K562 (cell line): ENCODE measurements at regions not wholly inside any gene's neighbourhood (a gene's known extent, or its start where the extent isn't known, plus 50 kb on each side); places are given as distances from the start of the nearest gene placed in this dataset.

Source experiments
- ATAC-seq: fragments of 200-7000 bp; cut with Tn5 transposase; 3 replicates; pipeline ENCODE4 v1.9.1; 2020; ENCODE audit warnings: moderate library complexity
- BruUV-seq: library from RNA; stranded (reverse); fragments of 400-500 nt; replicated peaks from 2 replicates; lab custom pipeline; 2021; lab: Mats Ljungman, UMichigan
- CTCF ChIA-PET: fragments of 300-600 bp; formaldehyde crosslinking; extraction: SDS; loops from one replicate; lab custom pipeline; 2021; ENCODE audit warnings: low intra/inter-chr PET ratio; lab: Yijun Ruan, JAX
- POLR2A ChIA-PET: fragments of 300-600, 350-650 bp; sonication (Branson Sonifier 250); formaldehyde crosslinking; extraction: SDS; loops from one replicate; lab custom pipeline; 2021; ENCODE audit warnings: antibody characterized with exemption, inconsistent platforms; lab: Yijun Ruan, JAX
- DNase-seq, 4 experiments: peaks; one replicate each; pipeline versions ENCODE4 v3.0.0 to v3.0.0-alpha.2; 2011 to 2018; ENCODE audit warnings: low spot score in 3 of 4, mixed read lengths in 3 of 4; ENCODE audit errors: extremely low read depth in 1 of 4
- FAIRE-seq: peaks from 2 replicates; lab custom pipeline; 2011; peaks lifted over from hg19 to GRCh38; lab: Jason Lieb, UNC
- H2AFZ ChIP-seq: 2 replicates; pipeline ENCODE4 v1.6.0; 2011; ENCODE audit warnings: low read depth, low read length, control low read depth, inconsistent platforms
- H3K27ac ChIP-seq: fragments of 200-600 bp; 3 replicates; pipeline ENCODE4 v1.8.0; 2011; ENCODE audit warnings: low read depth, mild to moderate bottlenecking, control low read depth, inconsistent platforms, low read length, moderate library complexity, mixed read lengths; ENCODE audit errors: extremely low read depth
- H3K27me3 ChIP-seq, 2 experiments: fragments of 300-600 bp in 1 of 2; 2 replicates in 1 of 2; 3 replicates in 1 of 2; pipeline versions ENCODE4 v1.6.0 to v1.8.0; 2011; ENCODE audit warnings: inconsistent platforms in 2 of 2, low read length in 2 of 2, mild to moderate bottlenecking in 1 of 2, mixed read lengths in 1 of 2, moderate library complexity in 1 of 2; ENCODE audit not compliant: control insufficient read depth in 2 of 2, insufficient read depth in 2 of 2
- H3K36me3 ChIP-seq: fragments of 300-600 bp; 3 replicates; pipeline ENCODE4 v1.8.0; 2011; ENCODE audit warnings: mild to moderate bottlenecking, low read length, inconsistent platforms; ENCODE audit not compliant: control insufficient read depth, insufficient read depth
- H3K4me1 ChIP-seq, 2 experiments: fragments of 200-600 bp in 1 of 2; replicated peaks in 1 of 2; 2 replicates in 1 of 2; 3 replicates in 1 of 2; pipeline versions ENCODE4 v1.5.1 to v1.8.0; 2011; ENCODE audit warnings: inconsistent platforms in 2 of 2, low read length in 2 of 2, mild to moderate bottlenecking in 1 of 2, mixed read lengths in 1 of 2, moderate library complexity in 1 of 2; ENCODE audit not compliant: control insufficient read depth in 2 of 2, insufficient read depth in 2 of 2
- H3K4me2 ChIP-seq: 2 replicates; pipeline ENCODE4 v1.6.1; 2011; ENCODE audit warnings: low read length, control low read depth, inconsistent platforms, mixed read lengths; ENCODE audit not compliant: insufficient read depth
- H3K4me3 ChIP-seq: fragments of 200-600 bp; sonication (generic), shearing (Covaris generic); 2 replicates; pipeline ENCODE4 v1.5.1; 2016; ENCODE audit warnings: control low read depth, inconsistent platforms
- H3K79me2 ChIP-seq: fragments of 200-600 bp; 3 replicates; pipeline ENCODE4 v1.8.0; 2011; ENCODE audit warnings: low read length, inconsistent platforms; ENCODE audit not compliant: control insufficient read depth, insufficient read depth
- H3K9ac ChIP-seq, 2 experiments: 2 replicates each; pipeline versions ENCODE4 v1.6.0 to v1.6.1; 2011; ENCODE audit warnings: low read depth in 2 of 2, low read length in 2 of 2, control low read depth in 1 of 2, inconsistent platforms in 1 of 2, mild to moderate bottlenecking in 1 of 2, mixed read lengths in 1 of 2; ENCODE audit not compliant: insufficient read depth in 1 of 2
- H3K9me1 ChIP-seq: one replicate; pipeline ENCODE4 v1.6.0; 2011; ENCODE audit warnings: inconsistent platforms, mild to moderate bottlenecking, low read length, moderate library complexity; ENCODE audit not compliant: control insufficient read depth, insufficient read depth
- H3K9me3 ChIP-seq: replicated peaks from 2 replicates; pipeline ENCODE4 v1.5.1; 2011; ENCODE audit warnings: low read depth, low read length, inconsistent platforms; ENCODE audit not compliant: control insufficient read depth, insufficient read depth
- H4K20me1 ChIP-seq: replicated peaks from 2 replicates; pipeline ENCODE4 v1.6.1; 2011; ENCODE audit warnings: low read length, inconsistent platforms, mixed read lengths; ENCODE audit not compliant: control insufficient read depth, insufficient read depth
- ESRRB ChIP-seq: fragments of 250-450 bp; sonication (Bioruptor Pico); IDR thresholded peaks from 2 replicates; pipeline ENCODE4 v1.5.0; 2020; ENCODE audit warnings: mild to moderate bottlenecking, moderate library complexity, borderline replicate concordance
- GMEB1 ChIP-seq: fragments of 250-450 bp; sonication (Bioruptor Pico); IDR thresholded peaks from 2 replicates; pipeline ENCODE4 v1.4.0; 2020; ENCODE audit warnings: mild to moderate bottlenecking
- HMG20B ChIP-seq: fragments of 250-450 bp; sonication (Bioruptor Pico); IDR thresholded peaks from 2 replicates; pipeline ENCODE4 v1.5.0; 2021; ENCODE audit warnings: mild to moderate bottlenecking
- HNRNPK ChIP-seq: fragments of 200-400 bp; formaldehyde crosslinking; IDR thresholded peaks from one replicate; pipeline ENCODE4 v1.6.1; 2018; ENCODE audit warnings: mild to moderate bottlenecking, low read depth, low read length; ENCODE audit not compliant: poor library complexity, severe bottlenecking
- MYC ChIP-seq, 2 experiments: fragments of 250-450 bp in 1 of 2; sonication (Bioruptor Pico) in 1 of 2; IDR thresholded peaks; 2 replicates each; pipeline versions ENCODE4 v1.5.1 to v1.6.1; 2012 to 2021; ENCODE audit warnings: low read depth in 2 of 2, borderline replicate concordance in 1 of 2, improper control_type of control experiment in 1 of 2, low read length in 1 of 2, mild to moderate bottlenecking in 1 of 2, moderate library complexity in 1 of 2
- RAD21 ChIP-seq, 2 experiments: fragments of 250-450 bp in 1 of 2; fragments of 450-650 bp in 1 of 2; sonication (Bioruptor Pico) in 1 of 2; formaldehyde crosslinking in 1 of 2; IDR thresholded peaks in 1 of 2; conservative IDR thresholded peaks in 1 of 2; 2 replicates each; pipeline versions ENCODE4 v1.4.0 to v1.8.0; 2020 to 2022; ENCODE audit warnings: mild to moderate bottlenecking in 2 of 2, moderate library complexity in 1 of 2
- RUNX1 ChIP-seq: sonication (generic); IDR thresholded peaks from 2 replicates; pipeline ENCODE4 v1.6.1; 2016; ENCODE audit warnings: antibody characterized with exemption, low read depth
- SETDB1 ChIP-seq: IDR thresholded peaks from one replicate; pipeline ENCODE4 v1.6.1; 2012; ENCODE audit warnings: low read length, control low read depth, inconsistent platforms
- SIN3B ChIP-seq: fragments of 450-650 bp; IDR thresholded peaks from 2 replicates; pipeline ENCODE4 v1.6.1; 2017; ENCODE audit warnings: low read depth, mild to moderate bottlenecking, moderate library complexity
- TRIM28 ChIP-seq: fragments of 450-650 bp; IDR thresholded peaks from 2 replicates; pipeline ENCODE4 v1.6.1; 2017
- ZBTB49 ChIP-seq: sonication (generic); formaldehyde crosslinking; IDR thresholded peaks from 2 replicates; pipeline ENCODE4 v1.8.0; 2022; ENCODE audit warnings: missing genetic modification reagents, mild to moderate bottlenecking, borderline replicate concordance
- ZNF316 ChIP-seq: fragments of 450-650 bp; IDR thresholded peaks from 2 replicates; pipeline ENCODE4 v1.6.1; 2016
- ZNF583 ChIP-seq: fragments of 250-450 bp; sonication (Bioruptor Pico); IDR thresholded peaks from 2 replicates; pipeline ENCODE4 v1.4.0; 2020
- whole genome bisulfite sequencing: fragments of 100-300 bp; shearing (Covaris generic); methylation state at CpG from one replicate; pipeline ENCODE4 v1.1.6; 2016; ENCODE audit warnings: low coverage, mixed read lengths; ENCODE audit not compliant: insufficient coverage; ENCODE audit errors: missing lambda C conversion rate; 5-methylcytosine and 5-hydroxymethylcytosine counted together
- in situ Hi-C: fragments of 300-500 bp; cut with MboI; formaldehyde crosslinking; loops from 4 replicates; pipeline ENCODE4 v1.15.0; 2018; ENCODE audit warnings: inconsistent platforms, mixed read lengths
- intact Hi-C: fragments of 100-400 bp; cut with micrococcal nuclease; formaldehyde crosslinking; loops from 2 replicates; pipeline ENCODE4 v1.14.2; 2022
- TF ChIP-seq, protein P1 (sequence below): fragments of 250-450 bp; sonication (Bioruptor Pico); IDR thresholded peaks from 2 replicates; pipeline ENCODE4 v1.4.0; 2020; ENCODE audit warnings: mild to moderate bottlenecking, moderate library complexity

DNA sequence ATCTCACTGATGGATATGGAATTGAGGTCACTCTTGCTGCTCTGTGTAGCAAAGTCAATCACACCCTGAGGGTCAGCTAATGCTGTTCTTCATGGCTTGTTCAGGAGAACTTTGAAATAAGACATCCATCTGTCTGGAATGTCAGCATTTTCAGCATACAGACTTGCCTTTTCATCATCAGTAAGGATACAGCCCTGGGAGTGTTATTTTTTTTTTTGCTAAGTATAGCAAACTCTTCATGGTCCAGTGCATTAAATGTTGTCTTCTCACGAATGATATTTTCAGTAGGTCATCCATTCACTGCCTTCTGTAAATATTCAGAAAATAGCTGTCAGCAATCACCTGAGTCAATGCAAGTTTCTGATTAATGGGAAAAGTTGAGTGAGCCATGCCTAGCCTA is 268.8 kb upstream of the SMIM31 start:
- intact Hi-C loops (no loop called here), in situ Hi-C loops (no loop called here)
- H3K4me2 ChIP-seq, result no peak overlapping the region
- H2AFZ ChIP-seq, result no peak overlapping the region
- no peak overlapping the region for H3K4me3 ChIP-seq
- no peaks in the 10 kb centered on the region for H3K4me1 ChIP-seq
- DNase-seq (no peak), ATAC-seq (no peak), FAIRE-seq (no peak)
- no peak overlapping the region for H3K9ac ChIP-seq
- H3K9me3 ChIP-seq, result no peaks in the 10 kb centered on the region
- H3K9me1 ChIP-seq, result no peaks in the 10 kb centered on the region
- 0% methylated on average over 1 of the region's 1 CpG for WGBS
- ChIA-PET POLR2A (interaction anchor here (0.7 kb wide), 1 partner anchor 108 kb away, joined by 3 read pairs; no protein-coding TSS in a partner anchor), CTCF (no interaction called here)
- H4K20me1 ChIP-seq, result no peaks in the 10 kb centered on the region
- TF ChIP-seq HMG20B (CRISPR knock-in tag), result no peak
- no peak for TF ChIP-seq ZNF316
- TF ChIP-seq ZBTB49, result no peak
- TF ChIP-seq RUNX1, result no peak
- no peak for TF ChIP-seq GMEB1 (CRISPR knock-in tag)
- no peak for TF ChIP-seq MYC (IDR thresholded peaks at IDR 0.05; ENCODE audit: low read depth, low read length)
- no peak for TF ChIP-seq MYC (CRISPR knock-in tag; IDR thresholded peaks at IDR 0.05; ENCODE audit: borderline replicate concordance, low read depth)
- TF ChIP-seq HNRNPK, result no peak
- TF ChIP-seq SETDB1, result no peak
- TF ChIP-seq ESRRB (CRISPR knock-in tag), result no peak
- no peak for TF ChIP-seq RAD21 (CRISPR knock-in tag; conservative IDR thresholded peaks at IDR 0.05 in 1 of 2, IDR thresholded peaks at IDR 0.05 in 1 of 2)
- TF ChIP-seq, protein P1, sequence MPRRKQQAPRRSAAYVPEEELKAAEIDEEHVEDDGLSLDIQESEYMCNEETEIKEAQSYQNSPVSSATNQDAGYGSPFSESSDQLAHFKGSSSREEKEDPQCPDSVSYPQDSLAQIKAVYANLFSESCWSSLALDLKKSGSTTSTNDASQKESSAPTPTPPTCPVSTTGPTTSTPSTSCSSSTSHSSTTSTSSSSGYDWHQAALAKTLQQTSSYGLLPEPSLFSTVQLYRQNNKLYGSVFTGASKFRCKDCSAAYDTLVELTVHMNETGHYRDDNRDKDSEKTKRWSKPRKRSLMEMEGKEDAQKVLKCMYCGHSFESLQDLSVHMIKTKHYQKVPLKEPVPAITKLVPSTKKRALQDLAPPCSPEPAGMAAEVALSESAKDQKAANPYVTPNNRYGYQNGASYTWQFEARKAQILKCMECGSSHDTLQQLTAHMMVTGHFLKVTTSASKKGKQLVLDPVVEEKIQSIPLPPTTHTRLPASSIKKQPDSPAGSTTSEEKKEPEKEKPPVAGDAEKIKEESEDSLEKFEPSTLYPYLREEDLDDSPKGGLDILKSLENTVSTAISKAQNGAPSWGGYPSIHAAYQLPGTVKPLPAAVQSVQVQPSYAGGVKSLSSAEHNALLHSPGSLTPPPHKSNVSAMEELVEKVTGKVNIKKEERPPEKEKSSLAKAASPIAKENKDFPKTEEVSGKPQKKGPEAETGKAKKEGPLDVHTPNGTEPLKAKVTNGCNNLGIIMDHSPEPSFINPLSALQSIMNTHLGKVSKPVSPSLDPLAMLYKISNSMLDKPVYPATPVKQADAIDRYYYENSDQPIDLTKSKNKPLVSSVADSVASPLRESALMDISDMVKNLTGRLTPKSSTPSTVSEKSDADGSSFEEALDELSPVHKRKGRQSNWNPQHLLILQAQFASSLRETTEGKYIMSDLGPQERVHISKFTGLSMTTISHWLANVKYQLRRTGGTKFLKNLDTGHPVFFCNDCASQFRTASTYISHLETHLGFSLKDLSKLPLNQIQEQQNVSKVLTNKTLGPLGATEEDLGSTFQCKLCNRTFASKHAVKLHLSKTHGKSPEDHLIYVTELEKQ (CRISPR knock-in tag), result no peak
- TF ChIP-seq TRIM28, result no peak
- TF ChIP-seq SIN3B, result no peak
- no peak for TF ChIP-seq ZNF583 (CRISPR knock-in tag)
- H3K79me2 ChIP-seq, result no peaks in the 10 kb centered on the region
- H3K27ac ChIP-seq, result no peak overlapping the region
- no peaks in the 10 kb centered on the region for H3K27me3 ChIP-seq
- no TSS peak for BruUV-seq
- H3K36me3 ChIP-seq, result no peaks in the 10 kb centered on the region
